ENCODE measurements at regions not wholly inside any gene's neighbourhood (a gene's known extent, or its start where the extent isn't known, plus 50 kb on each side); places are given as distances from the start of the nearest gene placed in this dataset.

DNA sequence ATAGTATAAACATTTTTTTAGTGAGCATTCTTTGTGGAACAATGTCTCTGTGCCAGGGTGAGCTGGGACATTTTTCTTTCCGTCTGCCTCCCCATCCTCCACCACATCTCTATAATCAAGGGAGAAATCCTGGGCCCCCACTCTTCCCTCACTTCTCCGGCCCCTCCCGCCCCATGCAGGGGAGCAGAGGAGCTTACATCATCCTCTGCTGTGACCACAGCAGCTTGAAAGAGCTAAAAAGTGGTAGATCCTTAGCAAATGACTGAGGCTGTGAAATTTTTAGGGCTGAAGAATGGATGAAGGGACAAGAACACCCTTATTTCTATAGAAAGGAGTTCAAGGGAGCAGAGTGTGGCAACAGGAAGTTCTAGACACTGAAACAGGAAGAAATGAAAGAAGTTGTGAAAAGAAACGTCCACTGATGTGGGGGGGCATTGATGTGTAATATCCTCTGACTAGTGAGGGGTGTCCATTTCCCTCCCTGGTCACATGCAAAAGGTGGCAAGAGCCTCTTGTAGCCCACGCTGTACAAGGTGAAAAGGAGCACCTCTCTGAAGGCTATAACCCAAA, 380.3 kb upstream of the JARID2 start:
- TF ChIP-seq POLR2A (IDR thresholded peaks at IDR 0.05) (no peak), CTCF (IDR thresholded peaks at IDR 0.05) (no peak)
